Left ventricle myocardium superior (tissue), 1 donor: ENCODE measurements at regions not wholly inside any gene's neighbourhood (a gene's known extent, or its start where the extent isn't known, plus 50 kb on each side); places are given as distances from the start of the nearest gene placed in this dataset.

ENCODE experiments used
- ATAC-seq: fragments of 200-7000 bp; cut with Tn5 transposase; one replicate; pipeline ENCODE4 v1.9.1; 2020; ENCODE audit warnings: mild to moderate bottlenecking, moderate library complexity
- DNase-seq: peaks from one replicate; pipeline ENCODE4 v3.0.0-alpha.2; 2020
- intact Hi-C: fragments of 100-400 bp; cut with micrococcal nuclease; formaldehyde crosslinking; loops from one replicate; pipeline ENCODE4 v1.11.0; 2022
- donor health status: DM: no; HTN: yes; CAD: no; lungs with severe emphysema.

- peak; percentile 26 for ATAC-seq
- DNase-seq: no peak
- intact Hi-C loops: no loop called here
Observed at GRCh38 chr6:6769466-6769865, 180.9 kb downstream of the LY86 start.

- DNase-seq (no peak), ATAC-seq (no peak)
- intact Hi-C loops: no loop called here
Observed at GRCh38 chr6:6771224-6771945, 182.9 kb downstream of the LY86 start.

- DNase-seq (no peak), ATAC-seq (no peak)
- intact Hi-C loops: no loop called here
Observed at GRCh38 chr6:6771964-6772363, 183.4 kb downstream of the LY86 start.

GRCh38 chr6:6772751-6773150 lies 184.2 kb downstream of the LY86 start:
- DNase-seq: peak; percentile 53
- intact Hi-C loops: no loop called here
- ATAC-seq: peak; percentile 69

GRCh38 chr6:6775074-6775473 lies 186.6 kb downstream of the LY86 start:
- ATAC-seq (no peak), DNase-seq (no peak)
- intact Hi-C loops: no loop called here

- ATAC-seq: no peak
- intact Hi-C loops: no loop called here
- DNase-seq: no peak
Observed at GRCh38 chr6:6780231-6780630, 191.7 kb downstream of the LY86 start.

- ATAC-seq (peak; percentile 83), DNase-seq (peak; percentile 67)
- intact Hi-C loops: no loop called here
Observed at GRCh38 chr6:6781172-6781872, 192.8 kb downstream of the LY86 start.

GRCh38 chr6:6781873-6782227 lies 193.3 kb downstream of the LY86 start:
- ATAC-seq (no peak), DNase-seq (no peak)
- intact Hi-C loops: no loop called here

GRCh38 chr6:6783721-6784120 lies 195.2 kb downstream of the LY86 start:
- no peak for ATAC-seq

GRCh38 chr6:6784514-6785162 lies 196.1 kb downstream of the LY86 start:
- DNase-seq: no peak
- peak; percentile 47 for ATAC-seq
- intact Hi-C loops: no loop called here

More at GRCh38 chr6:6783721-6784120, 195.2 kb downstream of the LY86 start:
- no peak for DNase-seq
- intact Hi-C loops: no loop called here

GRCh38 chr6:6785163-6785521 lies 196.6 kb downstream of the LY86 start:
- intact Hi-C loops: no loop called here
- ATAC-seq: peak; percentile 47
- no peak for DNase-seq

GRCh38 chr6:6788394-6789032 lies 200.0 kb downstream of the LY86 start:
- no peak for ATAC-seq

GRCh38 chr6:6790393-6790792 lies 201.9 kb downstream of the LY86 start:
- ATAC-seq (no peak), DNase-seq (no peak)

More at GRCh38 chr6:6788394-6789032, 200.0 kb downstream of the LY86 start:
- intact Hi-C loops: no loop called here
- no peak for DNase-seq

GRCh38 chr6:6790891-6791290 lies 202.4 kb downstream of the LY86 start:
- DNase-seq (no peak), ATAC-seq (no peak)
- intact Hi-C loops: no loop called here

More at GRCh38 chr6:6790393-6790792, 201.9 kb downstream of the LY86 start:
- intact Hi-C loops: no loop called here

GRCh38 chr6:6793388-6794250 lies 205.1 kb downstream of the LY86 start:
- peak; percentile 36 for ATAC-seq

GRCh38 chr6:6795393-6795792 lies 206.9 kb downstream of the LY86 start:
- ATAC-seq: no peak
- intact Hi-C loops: no loop called here
- DNase-seq: no peak

More at GRCh38 chr6:6793388-6794250, 205.1 kb downstream of the LY86 start:
- intact Hi-C loops: no loop called here
- no peak for DNase-seq

GRCh38 chr6:6796818-6797217 lies 208.3 kb downstream of the LY86 start:
- ATAC-seq: no peak
- DNase-seq: no peak
- intact Hi-C loops: no loop called here

- no peak for DNase-seq
- no peak for ATAC-seq
- intact Hi-C loops: no loop called here
Observed at GRCh38 chr6:6798448-6798860, 209.9 kb downstream of the LY86 start.

- ATAC-seq: no peak
- intact Hi-C loops: no loop called here
- no peak for DNase-seq
Observed at GRCh38 chr6:6801005-6801335, 212.4 kb downstream of the LY86 start.
